Tibial nerve (tissue), 4 donors: ENCODE measurements at regions not wholly inside any gene's neighbourhood (a gene's known extent, or its start where the extent isn't known, plus 50 kb on each side); places are given as distances from the start of the nearest gene placed in this dataset.

Experiments
- DNase-seq, 2 donors: peaks; one replicate each; pipeline ENCODE4 v3.0.0-alpha.2; 2019; ENCODE audit warnings: low spot score in 2 of 2
- H3K27ac ChIP-seq, 4 donors: fragments of 200-600 bp; sonication (generic) in 3 of 4; one replicate each; pipeline ENCODE4 v1.5.1; 2017 to 2019; ENCODE audit warnings: mild to moderate bottlenecking in 1 of 4
- H3K27me3 ChIP-seq, 2 donors: fragments of 200-600 bp; sonication (generic) in 1 of 2; one replicate each; pipeline versions ENCODE4 v1.5.1 to v1.6.0; 2017 to 2019
- H3K36me3 ChIP-seq, 3 donors: fragments of 200-600 bp; sonication (generic); one replicate each; pipeline ENCODE4 v1.5.1; 2018 to 2019
- H3K4me1 ChIP-seq, 4 donors: fragments of 200-600 bp; sonication (generic) in 3 of 4; one replicate each; pipeline ENCODE4 v1.5.1; 2017 to 2019
- H3K4me3 ChIP-seq, 4 donors: fragments of 200-600 bp; sonication (generic) in 3 of 4; one replicate each; pipeline ENCODE4 v1.5.1; 2017 to 2019; ENCODE audit warnings: mild to moderate bottlenecking in 1 of 4, moderate library complexity in 1 of 4
- H3K9me3 ChIP-seq, 4 donors: fragments of 200-600 bp; sonication (generic) in 3 of 4; one replicate each; pipeline ENCODE4 v1.5.1; 2017 to 2019
- EP300 ChIP-seq, 2 donors: sonication (generic); formaldehyde crosslinking; IDR thresholded peaks; one replicate each; pipeline ENCODE4 v1.6.1; 2017; ENCODE audit warnings: antibody characterized with exemption in 2 of 2, mild to moderate bottlenecking in 1 of 2
- POLR2A ChIP-seq, 2 donors: fragments of 450-650 bp; IDR thresholded peaks; one replicate each; pipeline ENCODE4 v1.6.1; 2017; ENCODE audit warnings: antibody characterized with exemption in 2 of 2, mild to moderate bottlenecking in 2 of 2, moderate library complexity in 2 of 2
- WGBS, 2 donors: methylation state at CpG; one replicate each; pipeline ENCODE4 v1.1.5; 2018; 5-methylcytosine and 5-hydroxymethylcytosine counted together
- TF ChIP-seq, protein P1 (sequence below), 5 experiments: fragments of 200-600 bp in 3 of 5; fragments of 450-650 bp in 2 of 5; sonication (generic) in 3 of 5; IDR thresholded peaks; one replicate each; pipeline ENCODE4 v1.5.1; 2016 to 2019; ENCODE audit warnings: antibody characterized with exemption in 5 of 5, mild to moderate bottlenecking in 3 of 5, moderate library complexity in 2 of 5

DNA sequence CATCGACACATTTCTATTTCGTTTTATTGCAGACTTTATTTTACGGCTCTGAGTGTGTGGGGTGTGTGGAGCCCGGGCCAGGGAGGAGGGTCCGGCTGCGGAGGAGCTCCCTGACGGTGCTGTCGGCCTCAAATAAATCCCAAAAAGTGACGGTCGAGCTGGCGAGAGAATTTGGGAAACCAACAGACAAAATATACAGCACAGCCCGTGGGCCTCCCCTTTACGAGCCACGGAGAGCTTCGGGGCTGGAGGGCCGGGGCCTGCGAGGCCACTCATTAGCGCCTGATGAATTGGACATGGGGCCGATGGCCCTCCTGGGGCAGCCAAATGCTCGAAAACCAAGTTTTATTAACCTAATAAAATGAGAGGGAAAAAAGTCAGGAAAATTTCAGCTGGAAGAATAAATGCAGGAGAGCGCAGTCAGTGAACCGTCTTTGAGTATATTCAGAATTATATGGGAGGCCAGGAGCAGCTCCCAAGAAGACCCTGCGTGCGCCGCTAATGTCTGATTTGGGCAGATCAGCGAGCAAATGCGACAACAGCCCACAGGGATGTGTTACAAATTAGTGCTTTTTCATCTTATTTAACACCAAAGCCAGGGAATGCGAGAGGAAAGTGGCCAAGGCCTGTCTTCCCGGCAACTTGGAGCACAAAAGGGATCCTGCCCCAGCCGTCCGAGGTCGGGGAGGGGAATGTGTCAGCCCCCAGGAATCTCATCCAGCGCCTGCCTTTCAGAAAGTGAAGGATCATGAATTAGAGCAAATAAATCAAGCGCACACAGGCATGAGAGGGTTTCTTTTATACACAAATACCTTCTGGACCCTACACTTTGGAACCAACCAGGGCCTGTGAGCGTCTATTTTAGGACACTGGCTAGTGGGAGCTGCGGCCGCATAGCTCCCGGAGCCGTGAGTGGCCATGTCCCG, 249.1 kb downstream of the C16orf95 start:
- Histone ChIP-seq H3K27ac (peak overlapping the region in 2 of 4 donors; percentile 22 to 43), H3K36me3 (no peaks in the 10 kb centered on the region), H3K27me3 (no peaks in the 10 kb centered on the region), H3K4me1 (no peaks in the 10 kb centered on the region), H3K9me3 (no peaks in the 10 kb centered on the region), H3K4me3 (no peak overlapping the region)
- no peak for DNase-seq
- 65 to 68% methylated on average over 40 of the region's 40 CpGs for WGBS, 2 donors
- TF ChIP-seq EP300 (IDR thresholded peaks at IDR 0.05) (no peak), POLR2A (IDR thresholded peaks at IDR 0.05) (no peak)
- TF ChIP-seq, protein P1, sequence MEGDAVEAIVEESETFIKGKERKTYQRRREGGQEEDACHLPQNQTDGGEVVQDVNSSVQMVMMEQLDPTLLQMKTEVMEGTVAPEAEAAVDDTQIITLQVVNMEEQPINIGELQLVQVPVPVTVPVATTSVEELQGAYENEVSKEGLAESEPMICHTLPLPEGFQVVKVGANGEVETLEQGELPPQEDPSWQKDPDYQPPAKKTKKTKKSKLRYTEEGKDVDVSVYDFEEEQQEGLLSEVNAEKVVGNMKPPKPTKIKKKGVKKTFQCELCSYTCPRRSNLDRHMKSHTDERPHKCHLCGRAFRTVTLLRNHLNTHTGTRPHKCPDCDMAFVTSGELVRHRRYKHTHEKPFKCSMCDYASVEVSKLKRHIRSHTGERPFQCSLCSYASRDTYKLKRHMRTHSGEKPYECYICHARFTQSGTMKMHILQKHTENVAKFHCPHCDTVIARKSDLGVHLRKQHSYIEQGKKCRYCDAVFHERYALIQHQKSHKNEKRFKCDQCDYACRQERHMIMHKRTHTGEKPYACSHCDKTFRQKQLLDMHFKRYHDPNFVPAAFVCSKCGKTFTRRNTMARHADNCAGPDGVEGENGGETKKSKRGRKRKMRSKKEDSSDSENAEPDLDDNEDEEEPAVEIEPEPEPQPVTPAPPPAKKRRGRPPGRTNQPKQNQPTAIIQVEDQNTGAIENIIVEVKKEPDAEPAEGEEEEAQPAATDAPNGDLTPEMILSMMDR (IDR thresholded peaks at IDR 0.05): no peak

DNA sequence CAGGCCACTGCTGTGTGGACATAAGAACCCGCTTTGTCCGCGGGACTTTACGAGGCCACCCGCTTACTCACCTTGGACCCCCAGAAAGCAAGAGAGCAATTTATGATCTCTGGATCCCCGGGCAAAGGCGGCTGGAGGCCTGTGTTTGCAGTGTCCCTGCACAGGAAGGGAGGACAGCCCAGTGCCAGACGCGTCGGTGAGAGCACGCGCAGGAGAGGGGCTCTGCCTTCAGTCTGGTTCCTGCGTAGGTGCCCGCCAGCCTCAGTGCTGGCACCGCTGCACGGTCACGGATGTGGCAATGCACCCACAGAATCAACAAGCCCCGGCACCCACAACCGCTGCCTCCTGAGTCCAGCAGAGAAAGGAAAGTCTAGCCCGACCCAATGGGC, 248.4 kb downstream of the C16orf95 start:
- Histone ChIP-seq H3K4me3 (no peak overlapping the region), H3K9me3 (no peaks in the 10 kb centered on the region), H3K27me3 (no peaks in the 10 kb centered on the region), H3K36me3 (no peaks in the 10 kb centered on the region), H3K4me1 (no peaks in the 10 kb centered on the region), H3K27ac (peak overlapping the region in 1 of 4 donors; percentile 22)
- DNase-seq: no peak
- TF ChIP-seq, protein P1 (IDR thresholded peaks at IDR 0.05): no peak
- TF ChIP-seq POLR2A (IDR thresholded peaks at IDR 0.05) (no peak), EP300 (IDR thresholded peaks at IDR 0.05) (no peak)
- WGBS, 2 donors: 79 to 83% methylated on average over 15 to 20 of the region's 20 CpGs

DNA sequence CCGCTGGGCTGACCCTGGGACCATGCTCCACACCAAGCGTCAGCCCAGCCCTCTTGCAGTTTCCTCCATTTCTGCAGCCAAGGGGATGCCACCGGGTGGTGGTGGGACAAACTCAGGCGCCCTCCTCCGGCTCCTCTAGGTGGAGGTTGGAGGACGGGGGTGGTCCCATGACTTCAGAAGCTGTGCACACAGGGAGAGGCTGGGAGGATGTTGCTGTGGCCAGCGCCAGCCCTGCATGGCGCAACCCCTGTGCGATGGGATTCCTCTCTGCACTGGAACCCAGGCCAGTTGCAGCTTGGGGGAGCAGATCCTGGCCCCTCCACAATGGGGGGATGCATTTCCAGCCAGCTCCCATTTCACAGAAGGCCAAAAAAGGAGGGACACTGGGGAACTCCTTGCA, 246.5 kb downstream of the C16orf95 start:
- Histone ChIP-seq H3K4me3 (no peak overlapping the region), H3K27me3 (no peaks in the 10 kb centered on the region), H3K4me1 (no peaks in the 10 kb centered on the region), H3K27ac (no peak overlapping the region), H3K36me3 (no peaks in the 10 kb centered on the region), H3K9me3 (no peaks in the 10 kb centered on the region)
- TF ChIP-seq, protein P1 (IDR thresholded peaks at IDR 0.05): no peak
- TF ChIP-seq POLR2A (IDR thresholded peaks at IDR 0.05) (no peak), EP300 (IDR thresholded peaks at IDR 0.05) (no peak)
- DNase-seq: no peak
- WGBS, 2 donors: 90 to 92% methylated on average over 9 of the region's 9 CpGs

DNA sequence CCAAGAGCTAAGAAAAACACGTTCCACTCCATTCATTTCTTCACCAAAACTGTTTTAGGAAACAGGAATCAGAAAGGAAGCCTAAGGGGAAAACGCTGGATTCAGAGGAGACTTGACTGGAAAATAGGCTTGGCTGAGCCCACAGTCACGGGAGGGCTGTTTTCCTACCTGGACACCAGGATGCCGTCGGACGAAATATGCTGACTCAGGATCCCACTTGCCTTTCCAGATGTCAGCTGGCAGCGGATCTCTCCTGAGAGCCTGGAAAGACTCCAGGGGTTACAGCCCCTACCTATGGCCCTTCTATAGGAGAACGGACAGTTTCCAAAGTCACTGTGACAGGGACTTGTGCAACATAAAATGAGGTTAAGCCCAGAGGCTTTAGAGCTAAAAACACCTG, 245.1 kb downstream of the C16orf95 start:
- H3K4me1 ChIP-seq: no peaks in the 10 kb centered on the region
- H3K4me3 ChIP-seq: no peak overlapping the region
- no peaks in the 10 kb centered on the region for H3K9me3 ChIP-seq
- TF ChIP-seq, protein P1 (IDR thresholded peaks at IDR 0.05): no peak
- TF ChIP-seq EP300 (IDR thresholded peaks at IDR 0.05): no peak
- TF ChIP-seq POLR2A (IDR thresholded peaks at IDR 0.05): no peak
- H3K36me3 ChIP-seq: no peaks in the 10 kb centered on the region
- no peak overlapping the region for H3K27ac ChIP-seq
- H3K27me3 ChIP-seq: no peaks in the 10 kb centered on the region
- no peak for DNase-seq
- 92 to 93% methylated on average over 8 of the region's 8 CpGs for WGBS, 2 donors

DNA sequence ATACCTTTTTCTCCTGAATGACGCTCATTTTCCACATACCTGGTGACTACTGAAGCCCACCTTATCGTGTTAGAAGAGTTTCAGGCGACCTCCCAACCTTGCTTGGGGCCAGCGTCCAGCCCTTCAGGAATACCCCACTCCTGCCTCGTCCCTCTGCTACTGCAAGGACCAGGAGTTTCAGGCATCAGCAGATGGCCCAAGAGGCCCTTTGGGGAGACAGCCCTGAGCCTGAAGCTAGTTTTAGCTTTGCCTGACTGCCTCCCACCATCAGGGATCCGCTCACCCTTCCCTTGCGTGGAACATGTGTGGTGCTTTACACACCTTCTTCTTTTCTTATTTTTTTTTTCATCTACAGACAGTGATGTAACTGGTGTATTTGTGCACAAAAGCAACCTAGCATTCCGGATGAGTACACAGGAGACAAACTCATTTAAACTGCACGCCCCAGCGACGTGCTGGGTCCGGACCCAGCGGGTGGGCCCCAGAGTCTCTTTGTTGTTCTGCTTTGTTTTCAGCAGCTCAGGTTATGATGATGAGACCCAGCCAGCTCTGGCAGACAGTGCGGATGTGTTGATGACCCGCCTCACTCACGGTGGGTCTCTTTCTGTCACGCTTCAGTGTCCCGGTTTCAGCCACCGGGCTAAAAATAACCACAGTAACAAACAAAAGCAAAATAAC, 242.4 kb downstream of the C16orf95 start:
- Histone ChIP-seq H3K27ac (no peak overlapping the region), H3K9me3 (peaks cover 0 to 6% (median under 1%) of the 10 kb centered on the region in 4 donors), H3K27me3 (no peaks in the 10 kb centered on the region), H3K4me1 (no peaks in the 10 kb centered on the region), H3K36me3 (no peaks in the 10 kb centered on the region), H3K4me3 (no peak overlapping the region)
- 81 to 84% methylated on average over 19 of the region's 19 CpGs for WGBS, 2 donors
- TF ChIP-seq, protein P1 (IDR thresholded peaks at IDR 0.05): no peak
- TF ChIP-seq EP300 (IDR thresholded peaks at IDR 0.05) (no peak), POLR2A (IDR thresholded peaks at IDR 0.05) (no peak)
- DNase-seq: no peak
